PC-3 (cell line): ENCODE measurements at regions not wholly inside any gene's neighbourhood (a gene's known extent, or its start where the extent isn't known, plus 50 kb on each side); places are given as distances from the start of the nearest gene placed in this dataset.

Experiments used
- EZH2 ChIP-seq: fragments of 300-600 bp; sonication (generic); IDR thresholded peaks from one replicate; pipeline ENCODE4 v1.6.1; 2017; ENCODE audit warnings: antibody characterized with exemption, mild to moderate bottlenecking, low read length; ENCODE audit not compliant: unreplicated experiment
- EZH2phosphoT487 ChIP-seq: fragments of 300-600 bp; sonication (generic); IDR thresholded peaks from 2 replicates; pipeline ENCODE4 v1.6.1; 2018; ENCODE audit warnings: mild to moderate bottlenecking, antibody characterized with exemption, low read length, borderline replicate concordance
- TF ChIP-seq, protein P1 (sequence below): fragments of 300-600 bp; sonication (generic); conservative IDR thresholded peaks from 2 replicates; pipeline ENCODE4 v1.5.1; 2017; ENCODE audit warnings: antibody characterized with exemption, low read depth, mild to moderate bottlenecking, low read length

GRCh38 chr1:60374537-60374936 lies 301.0 kb upstream of the C1orf87 start:
- TF ChIP-seq, protein P1, sequence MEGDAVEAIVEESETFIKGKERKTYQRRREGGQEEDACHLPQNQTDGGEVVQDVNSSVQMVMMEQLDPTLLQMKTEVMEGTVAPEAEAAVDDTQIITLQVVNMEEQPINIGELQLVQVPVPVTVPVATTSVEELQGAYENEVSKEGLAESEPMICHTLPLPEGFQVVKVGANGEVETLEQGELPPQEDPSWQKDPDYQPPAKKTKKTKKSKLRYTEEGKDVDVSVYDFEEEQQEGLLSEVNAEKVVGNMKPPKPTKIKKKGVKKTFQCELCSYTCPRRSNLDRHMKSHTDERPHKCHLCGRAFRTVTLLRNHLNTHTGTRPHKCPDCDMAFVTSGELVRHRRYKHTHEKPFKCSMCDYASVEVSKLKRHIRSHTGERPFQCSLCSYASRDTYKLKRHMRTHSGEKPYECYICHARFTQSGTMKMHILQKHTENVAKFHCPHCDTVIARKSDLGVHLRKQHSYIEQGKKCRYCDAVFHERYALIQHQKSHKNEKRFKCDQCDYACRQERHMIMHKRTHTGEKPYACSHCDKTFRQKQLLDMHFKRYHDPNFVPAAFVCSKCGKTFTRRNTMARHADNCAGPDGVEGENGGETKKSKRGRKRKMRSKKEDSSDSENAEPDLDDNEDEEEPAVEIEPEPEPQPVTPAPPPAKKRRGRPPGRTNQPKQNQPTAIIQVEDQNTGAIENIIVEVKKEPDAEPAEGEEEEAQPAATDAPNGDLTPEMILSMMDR, result no peak
- no peak for TF ChIP-seq EZH2
- no peak for TF ChIP-seq EZH2phosphoT487
